GM23248 (cell line): ENCODE measurements at regions not wholly inside any gene's neighbourhood (a gene's known extent, or its start where the extent isn't known, plus 50 kb on each side); places are given as distances from the start of the nearest gene placed in this dataset.
"Not testable (repeated sequence)": the region's sequence is repeated elsewhere in the genome, so short reads cannot be mapped to it uniquely, and the experiment has no call there.

Experiments
- EZH2 ChIP-seq: fragments of 200-600 bp; sonication (generic); IDR thresholded peaks from 2 replicates; pipeline ENCODE4 v1.6.1; 2018; ENCODE audit warnings: antibody characterized with exemption, mild to moderate bottlenecking; ENCODE audit not compliant: insufficient read depth, poor library complexity, severe bottlenecking
- EZH2phosphoT487 ChIP-seq: fragments of 200-600 bp; sonication (generic); IDR thresholded peaks from 2 replicates; pipeline ENCODE4 v1.6.1; 2018; ENCODE audit warnings: antibody characterized with exemption, moderate library complexity, mild to moderate bottlenecking, low read depth; ENCODE audit not compliant: insufficient read depth

DNA sequence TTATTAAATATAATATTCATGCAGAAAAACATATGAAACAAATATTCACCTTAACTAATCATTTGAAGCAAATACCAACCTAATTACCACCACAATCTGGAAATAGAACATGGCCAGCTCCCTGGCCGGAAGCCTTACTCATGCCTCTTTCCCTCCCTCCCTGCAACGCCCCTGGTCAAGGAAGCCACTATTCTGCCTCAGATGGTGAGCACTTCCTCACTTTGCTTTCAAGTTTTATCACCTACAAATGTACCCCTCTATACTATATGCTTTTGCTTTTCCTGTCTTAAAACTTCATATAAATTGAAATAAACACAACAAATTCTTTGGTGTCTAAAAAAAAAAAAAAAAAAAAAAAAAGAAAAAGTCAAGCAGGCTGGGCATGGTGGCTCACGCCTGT is 221.2 kb downstream of the CASP12 start:
- TF ChIP-seq EZH2phosphoT487, EZH2: not testable (repeated sequence)
